Spleen (tissue), 7 donors: ENCODE measurements at regions not wholly inside any gene's neighbourhood (a gene's known extent, or its start where the extent isn't known, plus 50 kb on each side); places are given as distances from the start of the nearest gene placed in this dataset.

Experiments
- CTCF ChIP-seq, 11 experiments: fragments of 200-600 bp in 7 of 11; fragments of 450-650 bp in 4 of 11; sonication (generic) in 4 of 11; IDR thresholded peaks in 8 of 11; conservative IDR thresholded peaks in 3 of 11; 1 replicate in 7 of 11; 2 replicates in 4 of 11; pipeline versions ENCODE4 v1.4.0 to v1.8.0; 2016 to 2021; ENCODE audit warnings: antibody characterized with exemption in 11 of 11, inconsistent platforms in 4 of 11, mild to moderate bottlenecking in 1 of 11
- POLR2A ChIP-seq, 3 donors: fragments of 450-650 bp; IDR thresholded peaks; one replicate each; pipeline ENCODE4 v1.5.1; 2017; ENCODE audit warnings: antibody characterized with exemption in 3 of 3, mild to moderate bottlenecking in 1 of 3
- donor health status: DM: no; HTN: no; CAD: no; lungs with moderate emphysema.
- donor health status: DM: no; HTN: no; CAD: no.
- donor health status: DM: no; HTN: no; CAD: no.

- TF ChIP-seq CTCF (IDR thresholded peaks at IDR 0.05 in 8 of 11, conservative IDR thresholded peaks at IDR 0.05 in 3 of 11), result no peak
- no peak for TF ChIP-seq POLR2A (IDR thresholded peaks at IDR 0.05)
Measured at GRCh38 chr1:118811156-118811555, 177.0 kb downstream of the TBX15 start.
